Tibial nerve (tissue), 4 donors: ENCODE measurements at regions not wholly inside any gene's neighbourhood (a gene's known extent, or its start where the extent isn't known, plus 50 kb on each side); places are given as distances from the start of the nearest gene placed in this dataset.

Experiments used
- EP300 ChIP-seq, 2 donors: sonication (generic); formaldehyde crosslinking; IDR thresholded peaks; one replicate each; pipeline ENCODE4 v1.6.1; 2017; ENCODE audit warnings: antibody characterized with exemption in 2 of 2, mild to moderate bottlenecking in 1 of 2
- POLR2A ChIP-seq, 2 donors: fragments of 450-650 bp; IDR thresholded peaks; one replicate each; pipeline ENCODE4 v1.6.1; 2017; ENCODE audit warnings: antibody characterized with exemption in 2 of 2, mild to moderate bottlenecking in 2 of 2, moderate library complexity in 2 of 2
- TF ChIP-seq, protein P1 (sequence below), 5 experiments: fragments of 200-600 bp in 3 of 5; fragments of 450-650 bp in 2 of 5; sonication (generic) in 3 of 5; IDR thresholded peaks; one replicate each; pipeline ENCODE4 v1.5.1; 2016 to 2019; ENCODE audit warnings: antibody characterized with exemption in 5 of 5, mild to moderate bottlenecking in 3 of 5, moderate library complexity in 2 of 5

DNA sequence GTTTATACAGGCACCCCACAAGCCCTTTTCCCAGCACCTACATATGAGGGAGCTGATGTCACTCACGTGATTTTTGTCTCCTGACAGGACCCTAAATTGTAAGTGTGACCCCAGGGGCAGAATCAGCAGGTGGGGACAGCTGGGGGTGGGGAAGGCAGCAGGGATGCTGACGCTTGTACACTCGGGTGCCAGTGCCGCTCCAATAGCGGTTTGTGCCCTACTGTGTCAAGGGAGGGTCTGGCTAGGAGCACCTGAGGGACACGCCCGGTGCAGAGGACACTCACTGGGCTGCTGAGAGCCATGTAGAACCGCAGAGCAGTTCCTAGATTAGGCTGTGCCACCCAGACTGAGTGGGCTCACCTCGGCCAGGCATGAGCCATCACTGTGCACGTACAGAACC lies 81.3 kb downstream of the SCGB2B2 start:
- TF ChIP-seq, protein P1, sequence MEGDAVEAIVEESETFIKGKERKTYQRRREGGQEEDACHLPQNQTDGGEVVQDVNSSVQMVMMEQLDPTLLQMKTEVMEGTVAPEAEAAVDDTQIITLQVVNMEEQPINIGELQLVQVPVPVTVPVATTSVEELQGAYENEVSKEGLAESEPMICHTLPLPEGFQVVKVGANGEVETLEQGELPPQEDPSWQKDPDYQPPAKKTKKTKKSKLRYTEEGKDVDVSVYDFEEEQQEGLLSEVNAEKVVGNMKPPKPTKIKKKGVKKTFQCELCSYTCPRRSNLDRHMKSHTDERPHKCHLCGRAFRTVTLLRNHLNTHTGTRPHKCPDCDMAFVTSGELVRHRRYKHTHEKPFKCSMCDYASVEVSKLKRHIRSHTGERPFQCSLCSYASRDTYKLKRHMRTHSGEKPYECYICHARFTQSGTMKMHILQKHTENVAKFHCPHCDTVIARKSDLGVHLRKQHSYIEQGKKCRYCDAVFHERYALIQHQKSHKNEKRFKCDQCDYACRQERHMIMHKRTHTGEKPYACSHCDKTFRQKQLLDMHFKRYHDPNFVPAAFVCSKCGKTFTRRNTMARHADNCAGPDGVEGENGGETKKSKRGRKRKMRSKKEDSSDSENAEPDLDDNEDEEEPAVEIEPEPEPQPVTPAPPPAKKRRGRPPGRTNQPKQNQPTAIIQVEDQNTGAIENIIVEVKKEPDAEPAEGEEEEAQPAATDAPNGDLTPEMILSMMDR (IDR thresholded peaks at IDR 0.05) = no peak
- TF ChIP-seq POLR2A (IDR thresholded peaks at IDR 0.05) (no peak), EP300 (IDR thresholded peaks at IDR 0.05) (no peak)
